H1 (cell line): ENCODE measurements at regions not wholly inside any gene's neighbourhood (a gene's known extent, or its start where the extent isn't known, plus 50 kb on each side); places are given as distances from the start of the nearest gene placed in this dataset.

Source experiments
- CTCF ChIA-PET: fragments of 300-600 bp; sonication (Branson Sonifier 250); formaldehyde crosslinking; loops from one replicate; lab custom pipeline; 2021; ENCODE audit not compliant: partially characterized antibody; lab: Charles Lee
- POLR2A ChIA-PET: fragments of 300-600 bp; sonication (Branson Sonifier 250); formaldehyde crosslinking; loops from one replicate; lab custom pipeline; 2021; ENCODE audit warnings: inconsistent platforms; ENCODE audit not compliant: partially characterized antibody; lab: Charles Lee
- DNase-seq, 2 experiments: peaks; one replicate each; pipeline versions ENCODE4 v3.0.0 to v3.0.0-alpha.2; 2010 to 2022; ENCODE audit warnings: low spot score in 2 of 2, low read depth in 1 of 2, mixed read lengths in 1 of 2
- FAIRE-seq: peaks from 2 replicates; lab custom pipeline; 2011; peaks lifted over from hg19 to GRCh38; lab: Jason Lieb, UNC
- H2AFZ ChIP-seq: 2 replicates; pipeline ENCODE4 v1.8.1; 2012; ENCODE audit warnings: low read length, inconsistent platforms
- H2AK5ac ChIP-seq: 2 replicates; pipeline ENCODE4 v1.6.1; 2013; ENCODE audit warnings: low read depth, low read length
- H2BK120ac ChIP-seq: replicated peaks from 2 replicates; pipeline ENCODE3; 2013; ENCODE audit warnings: low read depth, low read length, inconsistent platforms
- H2BK12ac ChIP-seq: 2 replicates; pipeline ENCODE4 v1.6.1; 2013; ENCODE audit warnings: low read depth, low read length
- H2BK15ac ChIP-seq: 2 replicates; pipeline ENCODE4 v1.6.1; 2013; ENCODE audit warnings: low read length
- H2BK20ac ChIP-seq: 2 replicates; pipeline ENCODE4 v1.6.1; 2013; ENCODE audit warnings: low read length
- H2BK5ac ChIP-seq: 2 replicates; pipeline ENCODE4 v1.6.1; 2013; ENCODE audit warnings: low read depth, low read length
- H3K14ac ChIP-seq: 2 replicates; pipeline ENCODE4 v1.6.1; 2013; ENCODE audit warnings: inconsistent platforms; ENCODE audit not compliant: insufficient read length
- H3K18ac ChIP-seq: 2 replicates; pipeline ENCODE4 v1.6.1; 2013; ENCODE audit warnings: low read length; ENCODE audit errors: extremely low read depth
- H3K23ac ChIP-seq: 2 replicates; pipeline ENCODE4 v1.6.1; 2013; ENCODE audit warnings: inconsistent platforms; ENCODE audit not compliant: insufficient read length
- H3K23me2 ChIP-seq: 2 replicates; pipeline ENCODE4 v1.6.1; 2013; ENCODE audit warnings: low read depth, low read length
- H3K27ac ChIP-seq: 2 replicates; pipeline ENCODE4 v1.6.1; 2011; ENCODE audit warnings: low read depth, low read length, inconsistent platforms
- H3K27me3 ChIP-seq, 4 experiments: replicated peaks in 1 of 4; 1 replicate in 1 of 4; 2 replicates in 3 of 4; pipeline versions ENCODE4 v1.6.1 to v1.8.1; 2011 to 2013; ENCODE audit warnings: low read length in 3 of 4, mild to moderate bottlenecking in 3 of 4, inconsistent platforms in 2 of 4, mixed read lengths in 2 of 4, moderate library complexity in 1 of 4; ENCODE audit not compliant: control insufficient read depth in 3 of 4, insufficient read depth in 3 of 4; ENCODE audit errors: extremely low read depth in 1 of 4
- H3K36me3 ChIP-seq, 4 experiments: 2 replicates each; pipeline versions ENCODE4 v1.6.1 to v1.8.1; 2011 to 2013; ENCODE audit warnings: mild to moderate bottlenecking in 4 of 4, low read length in 3 of 4, moderate library complexity in 2 of 4, control low read depth in 1 of 4, inconsistent platforms in 1 of 4; ENCODE audit not compliant: insufficient read depth in 4 of 4, control insufficient read depth in 2 of 4
- H3K4ac ChIP-seq: replicated peaks from 2 replicates; pipeline ENCODE3; 2013; ENCODE audit warnings: low read length, low read depth, mixed read lengths, inconsistent platforms; ENCODE audit not compliant: insufficient read length
- H3K4me1 ChIP-seq, 4 experiments: replicated peaks in 1 of 4; 1 replicate in 1 of 4; 2 replicates in 3 of 4; pipeline versions ENCODE4 v1.6.1 to v1.8.1; 2011 to 2013; ENCODE audit warnings: low read length in 3 of 4, inconsistent platforms in 2 of 4, mixed read lengths in 1 of 4; ENCODE audit not compliant: insufficient read depth in 4 of 4, control insufficient read depth in 3 of 4
- H3K4me2 ChIP-seq, 2 experiments: 2 replicates each; pipeline versions ENCODE4 v1.6.1 to v1.8.1; 2011 to 2013; ENCODE audit warnings: low read depth in 2 of 2, low read length in 2 of 2, control low read depth in 1 of 2, inconsistent platforms in 1 of 2, mild to moderate bottlenecking in 1 of 2; ENCODE audit not compliant: insufficient read depth in 1 of 2
- H3K4me3 ChIP-seq, 4 experiments: fragments of 200-600, 300-600 bp in 1 of 4; sonication (generic), shearing (Covaris generic), sonication (Bioruptor Twin) in 1 of 4; 2 replicates each; pipeline versions ENCODE4 v1.5.1 to v1.8.1; 2011 to 2016; ENCODE audit warnings: low read length in 4 of 4, low read depth in 3 of 4, control low read depth in 2 of 4, inconsistent platforms in 2 of 4, mild to moderate bottlenecking in 2 of 4, mixed read lengths in 1 of 4, moderate library complexity in 1 of 4; ENCODE audit not compliant: insufficient read depth in 2 of 4; ENCODE audit errors: extremely low read depth in 1 of 4
- H3K56ac ChIP-seq: replicated peaks from 2 replicates; pipeline ENCODE3; 2013; ENCODE audit warnings: low read depth, mild to moderate bottlenecking, mixed read lengths, low read length, inconsistent platforms; ENCODE audit not compliant: insufficient read length
- H3K79me1 ChIP-seq: 2 replicates; pipeline ENCODE4 v1.6.1; 2013; ENCODE audit warnings: low read depth, low read length, control low read depth
- H3K79me2 ChIP-seq, 2 experiments: 2 replicates each; pipeline versions ENCODE4 v1.6.1 to v1.8.1; 2012 to 2013; ENCODE audit warnings: low read length in 2 of 2, mild to moderate bottlenecking in 2 of 2, inconsistent platforms in 1 of 2; ENCODE audit not compliant: insufficient read depth in 2 of 2, control insufficient read depth in 1 of 2
- H3K9ac ChIP-seq, 4 experiments: replicated peaks in 1 of 4; 1 replicate in 1 of 4; 2 replicates in 3 of 4; pipeline versions ENCODE4 v1.6.1 to v1.8.1; 2011 to 2013; ENCODE audit warnings: low read depth in 3 of 4, low read length in 3 of 4, control low read depth in 2 of 4, mild to moderate bottlenecking in 2 of 4, moderate library complexity in 2 of 4, inconsistent platforms in 1 of 4; ENCODE audit errors: extremely low read depth in 1 of 4
- H3K9me3 ChIP-seq, 2 experiments: 2 replicates each; pipeline versions ENCODE4 v1.6.1 to v1.8.1; 2012 to 2013; ENCODE audit warnings: mild to moderate bottlenecking in 2 of 2, moderate library complexity in 2 of 2, control low read depth in 1 of 2, inconsistent platforms in 1 of 2, low read depth in 1 of 2, low read length in 1 of 2, mixed read lengths in 1 of 2; ENCODE audit not compliant: insufficient read depth in 2 of 2
- H4K20me1 ChIP-seq, 2 experiments: replicated peaks in 1 of 2; 2 replicates each; pipeline versions ENCODE3 to v1.8.1; 2011 to 2013; ENCODE audit warnings: inconsistent platforms in 2 of 2, low read length in 2 of 2, mild to moderate bottlenecking in 1 of 2; ENCODE audit not compliant: insufficient read depth in 2 of 2, control insufficient read depth in 1 of 2
- H4K5ac ChIP-seq: 2 replicates; pipeline ENCODE4 v1.6.1; 2013; ENCODE audit warnings: low read length, low read depth, mixed read lengths, inconsistent platforms; ENCODE audit not compliant: insufficient read length
- H4K8ac ChIP-seq: 2 replicates; pipeline ENCODE4 v1.8.0; 2013; ENCODE audit warnings: mild to moderate bottlenecking, moderate library complexity, low read length, inconsistent platforms; ENCODE audit not compliant: insufficient read depth; ENCODE audit errors: extremely low read depth
- H4K91ac ChIP-seq: replicated peaks from 2 replicates; pipeline ENCODE3; 2013; ENCODE audit warnings: low read length, mixed read lengths, inconsistent platforms; ENCODE audit not compliant: insufficient read length
- CBX8 ChIP-seq: fragments of 300-800, 300-1000 bp; sonication (generic); IDR thresholded peaks from 2 replicates; pipeline ENCODE4 v1.7.1; 2016; ENCODE audit warnings: low read depth, low read length, borderline replicate concordance
- PHF8 ChIP-seq: fragments of 200-600 bp; sonication (generic); conservative IDR thresholded peaks from 2 replicates; pipeline ENCODE4 v1.7.1; 2012; ENCODE audit warnings: low read depth, mild to moderate bottlenecking, inconsistent platforms, low read length, moderate library complexity
- WGBS, 2 experiments: shearing (Covaris generic) in 1 of 2; methylation state at CpG; one replicate each; pipeline versions ENCODE4 v1.1.6 to v1.1.7; 2013 to 2015; ENCODE audit warnings: low lambda C conversion rate in 2 of 2, mixed read lengths in 2 of 2, inconsistent platforms in 1 of 2, low coverage in 1 of 2, missing lambda C conversion rate in 1 of 2; ENCODE audit not compliant: insufficient replicate concordance in 2 of 2, insufficient coverage in 1 of 2, insufficient read length in 1 of 2; ENCODE audit errors: extremely low coverage in 1 of 2, missing lambda C conversion rate in 1 of 2; 5-methylcytosine and 5-hydroxymethylcytosine counted together

DNA sequence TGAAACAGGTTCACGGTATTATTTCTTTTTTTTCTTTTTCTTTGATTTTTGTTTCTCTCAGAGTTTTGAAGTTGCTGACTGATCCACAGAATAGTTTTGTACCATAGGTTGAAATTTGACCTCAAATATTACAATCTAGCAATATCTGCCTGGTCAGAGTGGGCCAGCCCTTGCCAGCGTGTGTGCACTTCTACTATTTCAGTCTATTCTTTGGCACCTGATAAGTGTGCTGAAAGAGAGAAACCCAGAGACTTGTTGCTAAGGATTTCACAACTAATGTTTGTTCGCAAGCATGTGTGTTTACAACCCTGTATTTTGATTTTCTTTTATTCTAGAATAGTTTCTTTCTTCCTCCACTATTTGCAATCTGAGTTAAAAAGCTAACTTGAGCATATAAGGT is 1125.2 kb upstream of the CNTN5 start:
- Histone ChIP-seq H2BK5ac (no peak overlapping the region), H2BK12ac (no peak overlapping the region), H4K8ac (no peak overlapping the region), H2BK20ac (no peak overlapping the region), H2AFZ (no peak overlapping the region), H2AK5ac (no peak overlapping the region), H2BK120ac (no peak overlapping the region), H3K56ac (no peak overlapping the region), H3K27ac (no peak overlapping the region), H3K18ac (no peak overlapping the region), H3K9me3 (no peaks in the 10 kb centered on the region), H3K4me3 (no peak overlapping the region), H3K4me1 (no peaks in the 10 kb centered on the region), H3K27me3 (no peaks in the 10 kb centered on the region), H3K79me1 (no peaks in the 10 kb centered on the region), H3K4me2 (no peak overlapping the region), H3K14ac (no peak overlapping the region)
- WGBS, 2 experiments: 92% methylated on average over 3 of the region's 3 CpGs; no CpG with 5 or more reads in 1 of the 2 experiments
- CTCF ChIA-PET: interaction anchor here (0.6 kb wide), 1 partner anchor 33 kb away, joined by 3 read pairs; no protein-coding TSS in a partner anchor
- DNase-seq: no peak
- POLR2A ChIA-PET: no interaction called here
- TF ChIP-seq PHF8 (no peak), CBX8 (no peak)
- TF ChIP-seq, all 59 proteins: peak for 0
- no peak for FAIRE-seq
- no peak overlapping the region for H3K9ac ChIP-seq
- H4K91ac ChIP-seq: no peak overlapping the region
- no peak overlapping the region for H2BK15ac ChIP-seq
- no peak overlapping the region for H3K4ac ChIP-seq
- H4K5ac ChIP-seq: no peak overlapping the region
- no peak overlapping the region for H3K23ac ChIP-seq
- H4K20me1 ChIP-seq: no peaks in the 10 kb centered on the region
- H3K79me2 ChIP-seq: no peaks in the 10 kb centered on the region
- no peaks in the 10 kb centered on the region for H3K23me2 ChIP-seq
- no peaks in the 10 kb centered on the region for H3K36me3 ChIP-seq
